ENCODE measurements at regions not wholly inside any gene's neighbourhood (a gene's known extent, or its start where the extent isn't known, plus 50 kb on each side); places are given as distances from the start of the nearest gene placed in this dataset.

DNA sequence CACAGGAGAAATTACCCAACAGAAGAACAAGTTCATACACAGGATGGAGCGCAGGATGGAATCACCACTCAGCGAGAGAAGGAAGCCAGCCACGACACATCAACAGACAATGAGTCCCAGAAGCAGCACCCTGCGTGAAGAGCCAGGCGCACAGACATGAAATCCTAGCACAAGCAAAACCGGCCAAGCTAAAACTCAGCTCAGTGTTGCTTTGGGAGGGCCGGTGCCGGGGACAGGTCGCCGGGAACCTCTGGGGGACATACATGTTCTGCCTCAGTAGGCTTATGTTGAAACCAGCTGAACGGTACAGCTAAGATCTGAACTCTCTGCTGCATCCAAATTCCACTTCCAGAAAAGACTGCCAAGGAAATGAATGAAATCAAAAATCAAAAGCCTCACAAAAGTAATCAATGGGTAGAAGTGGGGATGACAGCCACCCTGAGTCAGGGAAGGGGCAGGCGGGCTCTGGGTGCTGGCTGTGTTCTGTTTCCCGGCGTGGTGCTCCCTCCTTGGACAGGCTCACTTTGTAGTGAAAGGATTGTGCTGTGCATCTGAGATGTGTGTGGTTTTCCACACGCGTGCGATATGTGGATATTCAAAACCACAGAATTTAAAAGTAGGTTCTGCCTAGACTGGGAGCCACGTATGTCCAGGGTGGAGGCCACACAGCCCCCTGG is 114.7 kb downstream of the PDGFA start:
- TF ChIP-seq, protein P1, sequence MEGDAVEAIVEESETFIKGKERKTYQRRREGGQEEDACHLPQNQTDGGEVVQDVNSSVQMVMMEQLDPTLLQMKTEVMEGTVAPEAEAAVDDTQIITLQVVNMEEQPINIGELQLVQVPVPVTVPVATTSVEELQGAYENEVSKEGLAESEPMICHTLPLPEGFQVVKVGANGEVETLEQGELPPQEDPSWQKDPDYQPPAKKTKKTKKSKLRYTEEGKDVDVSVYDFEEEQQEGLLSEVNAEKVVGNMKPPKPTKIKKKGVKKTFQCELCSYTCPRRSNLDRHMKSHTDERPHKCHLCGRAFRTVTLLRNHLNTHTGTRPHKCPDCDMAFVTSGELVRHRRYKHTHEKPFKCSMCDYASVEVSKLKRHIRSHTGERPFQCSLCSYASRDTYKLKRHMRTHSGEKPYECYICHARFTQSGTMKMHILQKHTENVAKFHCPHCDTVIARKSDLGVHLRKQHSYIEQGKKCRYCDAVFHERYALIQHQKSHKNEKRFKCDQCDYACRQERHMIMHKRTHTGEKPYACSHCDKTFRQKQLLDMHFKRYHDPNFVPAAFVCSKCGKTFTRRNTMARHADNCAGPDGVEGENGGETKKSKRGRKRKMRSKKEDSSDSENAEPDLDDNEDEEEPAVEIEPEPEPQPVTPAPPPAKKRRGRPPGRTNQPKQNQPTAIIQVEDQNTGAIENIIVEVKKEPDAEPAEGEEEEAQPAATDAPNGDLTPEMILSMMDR (IDR thresholded peaks at IDR 0.05; ENCODE audit: low read length) = no peak
- TF ChIP-seq EZH2 (optimal IDR thresholded peaks at IDR 0.05; ENCODE audit: low read depth, low read length) (no peak), EZH2phosphoT487 (IDR thresholded peaks at IDR 0.05; ENCODE audit: low read length) (no peak)
